ENCODE measurements at regions not wholly inside any gene's neighbourhood (a gene's known extent, or its start where the extent isn't known, plus 50 kb on each side); places are given as distances from the start of the nearest gene placed in this dataset.

DNA sequence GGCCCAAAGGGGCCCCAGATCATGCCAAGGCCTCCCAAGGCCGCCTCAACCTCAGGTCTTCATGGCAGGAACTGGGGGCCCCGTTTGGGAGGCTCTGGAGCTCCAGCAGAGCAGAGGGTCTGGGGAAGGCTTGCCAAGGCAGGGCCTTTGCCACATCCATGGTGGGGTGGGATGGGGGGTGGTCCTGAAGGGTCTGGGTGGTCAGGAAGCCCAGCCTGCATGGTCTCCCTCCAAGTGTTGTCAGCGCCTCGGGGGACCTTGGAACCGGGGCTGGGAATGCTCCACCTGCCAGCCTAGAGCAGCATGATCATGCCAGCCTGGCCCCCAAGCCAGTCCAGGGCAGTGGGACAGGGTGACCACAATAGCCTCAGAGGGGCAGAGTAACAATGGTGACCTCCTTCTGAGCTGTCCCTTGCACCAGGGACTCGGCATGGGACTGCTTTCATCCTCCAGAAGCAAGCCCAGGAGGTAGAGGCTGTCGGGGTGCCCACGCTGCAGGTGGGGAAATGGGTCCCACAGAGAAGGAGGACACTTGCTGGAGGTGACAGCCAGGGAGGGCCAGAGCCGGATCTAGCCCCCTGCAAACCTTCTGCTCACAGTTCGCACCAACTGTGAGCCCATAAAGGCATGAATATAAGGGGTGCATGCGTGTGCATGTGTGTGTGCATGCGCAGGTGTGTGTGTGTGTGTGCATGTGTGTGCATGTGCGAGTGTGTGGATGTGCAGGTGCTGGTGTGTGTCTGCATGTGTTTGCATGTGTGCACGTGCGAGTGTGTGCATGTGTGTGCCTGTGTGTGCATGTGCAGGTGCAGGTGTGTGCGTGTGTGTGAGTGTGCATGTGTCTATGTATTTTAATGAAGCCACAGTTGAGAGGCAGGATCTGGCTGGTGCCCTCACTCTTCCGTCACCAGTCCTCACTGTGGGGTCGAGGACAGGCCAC lies 63.8 kb downstream of the MYEOV start:
- POLR2A ChIA-PET, result no interaction called here
- no peak for TF ChIP-seq BHLHE40 (IDR thresholded peaks at IDR 0.05; ENCODE audit: borderline replicate concordance)
- CTCF ChIA-PET, result no interaction called here

DNA sequence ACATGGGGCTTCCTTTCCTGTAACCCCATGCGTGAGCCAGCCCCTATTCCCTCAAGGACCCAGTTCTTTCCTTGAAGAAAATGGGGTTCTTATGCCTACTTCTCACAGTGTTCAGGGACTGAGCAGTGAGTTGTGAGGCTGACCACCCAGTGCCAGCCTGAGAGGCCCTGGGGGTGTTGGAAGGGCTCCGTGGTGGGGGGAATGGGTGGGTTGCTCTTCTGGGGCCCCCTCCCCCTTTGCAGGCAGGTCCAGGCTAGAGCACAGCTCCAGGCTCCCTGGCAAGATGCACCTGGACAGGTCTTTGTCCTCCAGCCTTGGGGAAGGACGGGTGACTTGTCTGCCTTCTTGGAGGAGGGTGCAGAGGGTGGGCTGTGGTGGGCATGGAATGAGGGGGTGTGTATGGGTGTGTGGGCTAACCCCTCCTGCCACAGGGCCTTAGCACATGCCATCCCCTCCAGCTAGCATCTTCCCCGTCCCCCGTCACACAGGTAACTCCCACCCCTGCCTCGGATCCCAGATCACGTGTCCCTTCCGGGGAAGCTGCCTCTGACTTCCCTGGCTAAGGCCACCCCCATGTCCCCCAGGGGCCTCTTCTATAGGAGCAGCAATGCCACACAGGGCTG lies 64.6 kb downstream of the MYEOV start:
- TF ChIP-seq FOXA1 (IDR thresholded peaks at IDR 0.05), result no peak
- TF ChIP-seq ELF4 (IDR thresholded peaks at IDR 0.05), result no peak
- no peak for TF ChIP-seq PKNOX1 (IDR thresholded peaks at IDR 0.05)
- TF ChIP-seq LEF1 (IDR thresholded peaks at IDR 0.05; ENCODE audit: borderline replicate concordance), result no peak
- no peak for TF ChIP-seq BHLHE40 (IDR thresholded peaks at IDR 0.05; ENCODE audit: borderline replicate concordance)
- DNase-seq (ENCODE audit: extremely low spot score), result no peak
- POLR2A ChIA-PET, result no interaction called here
- CTCF ChIA-PET, result no interaction called here

More for the DNA sequence above, 63.8 kb downstream of the MYEOV start:
- no peak for DNase-seq (ENCODE audit: extremely low spot score)

- DNase-seq (ENCODE audit: extremely low spot score), result no peak
- ChIA-PET CTCF (no interaction called here), POLR2A (no interaction called here)
- TF ChIP-seq HDGF (IDR thresholded peaks at IDR 0.05; ENCODE audit: borderline replicate concordance), result no peak
- no peak for TF ChIP-seq LEF1 (IDR thresholded peaks at IDR 0.05; ENCODE audit: borderline replicate concordance)
- TF ChIP-seq FOXM1 (IDR thresholded peaks at IDR 0.05; ENCODE audit: borderline replicate concordance), result no peak
- no peak for TF ChIP-seq PKNOX1 (IDR thresholded peaks at IDR 0.05)
- no peak for TF ChIP-seq FOXA1 (IDR thresholded peaks at IDR 0.05)
- no peak for TF ChIP-seq ARNT (IDR thresholded peaks at IDR 0.05)
- no peak for TF ChIP-seq ZNF384 (IDR thresholded peaks at IDR 0.05)
These were observed 66.0 kb downstream of the MYEOV start for GRCh38 chr11:69359735-69360480.

- CTCF ChIA-PET, result no interaction called here
- no peak for DNase-seq (ENCODE audit: extremely low spot score)
- no peak for TF ChIP-seq FOXM1 (IDR thresholded peaks at IDR 0.05; ENCODE audit: borderline replicate concordance)
- TF ChIP-seq PKNOX1 (IDR thresholded peaks at IDR 0.05), result no peak
- TF ChIP-seq TARDBP (IDR thresholded peaks at IDR 0.05), result no peak
- TF ChIP-seq ZNF384 (IDR thresholded peaks at IDR 0.05), result no peak
- TF ChIP-seq LEF1 (IDR thresholded peaks at IDR 0.05; ENCODE audit: borderline replicate concordance), result no peak
- TF ChIP-seq CTBP1 (IDR thresholded peaks at IDR 0.05; ENCODE audit: borderline replicate concordance), result no peak
- no peak for TF ChIP-seq BHLHE40 (IDR thresholded peaks at IDR 0.05; ENCODE audit: borderline replicate concordance)
- no peak for TF ChIP-seq L3MBTL2 (conservative IDR thresholded peaks at IDR 0.05)
- no peak for TF ChIP-seq SP1 (IDR thresholded peaks at IDR 0.05)
- TF ChIP-seq FOXA1 (IDR thresholded peaks at IDR 0.05), result no peak
- no peak for TF ChIP-seq ARNT (IDR thresholded peaks at IDR 0.05)
- no peak for TF ChIP-seq HDGF (IDR thresholded peaks at IDR 0.05; ENCODE audit: borderline replicate concordance)
- TF ChIP-seq SUZ12 (IDR thresholded peaks at IDR 0.05), result no peak
- TF ChIP-seq FOXK2 (IDR thresholded peaks at IDR 0.05), result no peak
- TF ChIP-seq ELF4 (IDR thresholded peaks at IDR 0.05), result no peak
- POLR2A ChIA-PET, result no interaction called here
These were observed 66.7 kb downstream of the MYEOV start for GRCh38 chr11:69360606-69361005.

GRCh38 chr11:69361048-69361447 lies 67.1 kb downstream of the MYEOV start:
- no peak for DNase-seq (ENCODE audit: extremely low spot score)
- no peak for TF ChIP-seq SP1 (IDR thresholded peaks at IDR 0.05)
- TF ChIP-seq FOXA1 (IDR thresholded peaks at IDR 0.05), result no peak
- TF ChIP-seq NFRKB (IDR thresholded peaks at IDR 0.05), result no peak
- CTCF ChIA-PET, result no interaction called here
- POLR2A ChIA-PET, result no interaction called here

DNA sequence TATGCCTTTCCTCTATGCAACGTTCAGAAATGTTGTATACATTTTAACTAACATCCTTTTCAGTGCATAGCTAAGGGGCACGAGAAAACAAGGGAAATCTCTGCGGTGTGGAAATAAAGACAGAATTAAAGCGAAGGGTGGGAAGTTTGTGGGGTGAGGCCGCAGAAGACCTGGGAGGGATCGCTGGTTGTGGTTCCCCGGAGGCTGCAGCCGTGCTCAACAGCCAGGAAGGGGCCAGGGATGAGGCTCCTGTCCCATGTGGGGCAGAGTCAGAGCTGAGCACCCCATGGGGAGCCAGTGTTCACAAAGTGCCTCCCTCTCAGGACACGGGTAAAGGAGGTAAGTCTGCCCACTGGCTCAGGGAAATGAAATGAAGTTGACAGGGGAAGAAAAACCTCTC lies 67.5 kb downstream of the MYEOV start:
- no peak for DNase-seq (ENCODE audit: extremely low spot score)
- ChIA-PET CTCF (no interaction called here), POLR2A (no interaction called here)
- TF ChIP-seq ELF4 (IDR thresholded peaks at IDR 0.05), result no peak

- TF ChIP-seq FOXM1 (IDR thresholded peaks at IDR 0.05; ENCODE audit: borderline replicate concordance) (no peak), BHLHE40 (IDR thresholded peaks at IDR 0.05; ENCODE audit: borderline replicate concordance) (no peak), LEF1 (IDR thresholded peaks at IDR 0.05; ENCODE audit: borderline replicate concordance) (no peak), L3MBTL2 (conservative IDR thresholded peaks at IDR 0.05) (no peak), CTBP1 (IDR thresholded peaks at IDR 0.05; ENCODE audit: borderline replicate concordance) (no peak), PKNOX1 (IDR thresholded peaks at IDR 0.05) (no peak), FOXK2 (IDR thresholded peaks at IDR 0.05) (no peak), SUZ12 (IDR thresholded peaks at IDR 0.05) (no peak), FOXA1 (IDR thresholded peaks at IDR 0.05) (no peak), SP1 (IDR thresholded peaks at IDR 0.05) (no peak), HDGF (IDR thresholded peaks at IDR 0.05; ENCODE audit: borderline replicate concordance) (no peak), ZNF384 (IDR thresholded peaks at IDR 0.05) (no peak), ELF4 (IDR thresholded peaks at IDR 0.05) (no peak), NFRKB (IDR thresholded peaks at IDR 0.05) (no peak)
- CTCF ChIA-PET, result no interaction called here
- no peak for DNase-seq (ENCODE audit: extremely low spot score)
- POLR2A ChIA-PET, result no interaction called here
These were observed 68.4 kb downstream of the MYEOV start for GRCh38 chr11:69362315-69362714.
